ENCODE measurements at regions not wholly inside any gene's neighbourhood (a gene's known extent, or its start where the extent isn't known, plus 50 kb on each side); places are given as distances from the start of the nearest gene placed in this dataset.

DNA sequence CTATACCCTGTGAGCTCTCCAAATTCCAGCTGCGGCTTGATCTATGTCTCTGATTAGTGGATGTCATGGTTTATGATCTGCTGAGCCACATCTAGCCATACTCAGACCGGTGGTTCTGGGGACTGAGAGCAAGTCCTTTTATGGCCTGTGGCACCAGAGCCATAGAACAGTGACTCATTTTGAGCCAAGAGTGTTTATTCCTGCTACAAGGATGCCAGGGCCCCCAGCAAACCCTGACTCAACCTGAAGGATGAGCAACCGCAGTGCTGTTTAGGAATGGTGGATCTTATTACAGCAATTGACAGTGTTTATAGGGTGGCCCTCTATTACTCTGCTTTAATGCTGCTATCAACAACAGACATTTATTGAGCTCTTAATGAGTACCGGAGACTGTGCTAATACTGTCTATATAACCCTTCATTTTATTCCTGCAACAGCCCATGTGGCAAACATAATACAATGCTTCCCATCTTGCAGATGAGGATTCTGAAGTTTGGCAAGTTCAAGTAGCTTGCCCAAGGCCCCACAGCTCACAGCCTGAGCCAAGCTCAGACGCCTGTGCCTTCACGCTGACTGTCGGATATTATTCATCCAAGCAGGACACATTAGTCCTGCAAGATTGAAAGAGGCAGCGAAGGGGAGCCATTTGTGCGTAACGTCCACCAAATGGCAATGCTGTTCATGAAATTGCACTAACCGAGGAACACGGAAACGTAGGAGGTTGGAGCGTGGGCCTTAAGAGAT lies 273.6 kb upstream of the PWP1 start:
- intact Hi-C loops (cut with DNase I): no loop called here
- DNase-seq (ENCODE audit: missing footprints): no peak
- ATAC-seq: no peak

DNA sequence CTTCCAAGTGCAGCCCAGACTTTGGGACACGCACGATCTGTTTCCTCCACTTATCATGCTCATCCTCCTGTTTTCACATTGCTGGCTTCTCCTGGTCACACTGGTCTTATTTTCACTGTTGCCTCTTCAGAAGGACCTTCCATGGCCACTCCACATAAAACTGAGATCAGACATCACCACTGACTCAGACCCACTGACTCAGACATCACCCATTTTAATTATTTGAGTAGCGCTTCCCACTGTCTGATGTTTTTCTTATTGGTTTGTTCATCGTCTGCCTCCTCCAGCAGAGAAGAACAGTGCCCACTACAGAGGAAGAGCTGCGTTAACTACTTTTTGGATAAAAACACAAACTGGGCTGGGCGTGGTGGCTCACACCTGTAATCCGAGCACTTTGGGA lies 270.5 kb upstream of the PWP1 start:
- DNase-seq (ENCODE audit: missing footprints) (no peak), ATAC-seq (no peak)
- intact Hi-C loops (cut with DNase I): no loop called here

DNA sequence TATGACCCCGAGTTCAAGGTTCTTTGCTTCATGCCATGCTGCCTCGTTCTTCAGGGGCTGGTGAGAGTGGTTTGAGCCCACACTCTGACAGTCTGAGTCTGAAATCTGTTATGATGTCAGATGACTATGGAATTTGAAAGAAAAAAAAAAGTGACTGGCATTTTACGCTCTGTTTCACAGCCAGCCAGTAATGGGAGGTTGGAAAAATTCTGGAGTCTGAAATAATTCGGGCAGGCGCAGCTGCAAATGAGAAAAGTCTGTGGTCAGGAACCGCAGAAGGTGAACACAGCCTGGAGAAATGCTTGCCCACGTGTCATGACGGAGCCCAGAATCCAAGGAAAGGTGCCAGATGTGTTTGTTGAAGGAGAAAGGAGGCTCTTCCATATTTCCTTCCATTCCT lies 269.8 kb upstream of the PWP1 start:
- DNase-seq (ENCODE audit: missing footprints) (no peak), ATAC-seq (no peak)
- intact Hi-C loops (cut with DNase I): no loop called here

DNA sequence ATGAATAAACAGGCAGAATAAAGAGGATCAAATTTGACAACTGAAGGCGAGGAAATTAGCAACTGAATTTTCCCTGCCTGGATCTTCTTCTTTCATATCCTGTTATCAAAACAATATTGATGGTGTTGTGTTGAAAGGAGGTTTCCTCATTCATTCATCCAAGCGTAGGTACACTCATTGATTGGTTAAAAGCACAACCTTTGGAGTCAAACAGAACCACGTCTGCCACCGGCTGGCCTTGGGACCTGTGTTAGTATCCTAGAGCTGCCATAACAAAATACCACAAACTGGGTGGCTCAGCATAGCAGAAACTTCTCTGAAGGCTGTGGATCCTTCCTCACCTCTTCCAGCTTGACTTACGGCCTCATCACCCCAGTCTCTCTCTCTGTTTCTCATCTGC lies 268.6 kb upstream of the PWP1 start:
- intact Hi-C loops (cut with DNase I): no loop called here
- ATAC-seq (no peak), DNase-seq (ENCODE audit: missing footprints) (no peak)

DNA sequence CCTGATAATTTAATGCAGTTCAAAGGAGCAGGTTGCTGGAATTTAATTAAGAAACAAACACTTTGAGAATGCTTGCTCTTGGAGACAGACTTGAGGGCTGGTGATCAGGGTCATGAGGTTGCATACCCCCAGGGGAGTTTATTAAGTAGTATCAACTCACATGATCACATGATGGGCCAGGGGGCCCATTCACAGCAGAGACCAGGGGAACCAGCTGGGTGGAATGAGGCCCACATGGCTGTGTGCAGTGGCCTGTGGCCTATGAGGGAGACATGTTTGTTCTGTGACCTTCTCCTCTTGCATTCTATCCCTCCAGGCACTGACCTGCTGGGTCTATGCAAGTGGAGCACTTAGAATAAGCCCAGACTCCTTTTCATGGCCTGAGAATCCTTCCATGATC lies 266.6 kb upstream of the PWP1 start:
- intact Hi-C loops (cut with DNase I): no loop called here
- no peak for ATAC-seq
- DNase-seq (ENCODE audit: missing footprints): no peak

DNA sequence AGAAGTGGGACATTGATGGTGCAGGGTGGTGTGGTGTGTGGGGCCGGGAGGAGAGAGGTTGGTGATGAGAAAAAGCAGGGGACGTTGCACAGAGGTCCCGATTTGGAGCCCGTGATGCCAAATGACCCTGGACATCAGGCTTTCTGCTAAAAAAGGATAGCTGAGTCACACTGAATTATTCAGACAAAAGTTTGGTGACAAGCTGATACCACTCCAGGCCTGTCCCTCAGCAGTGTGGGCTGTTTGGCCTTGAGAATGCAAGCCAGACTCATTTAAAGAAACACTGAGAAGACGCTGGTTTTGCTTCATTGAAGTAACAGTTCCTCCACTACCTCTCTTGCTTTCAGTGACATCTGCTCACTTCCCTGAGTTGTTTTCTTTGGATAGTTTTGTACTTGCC lies 262.1 kb upstream of the PWP1 start:
- DNase-seq (ENCODE audit: missing footprints) (no peak), ATAC-seq (no peak)
- intact Hi-C loops (cut with DNase I): no loop called here

DNA sequence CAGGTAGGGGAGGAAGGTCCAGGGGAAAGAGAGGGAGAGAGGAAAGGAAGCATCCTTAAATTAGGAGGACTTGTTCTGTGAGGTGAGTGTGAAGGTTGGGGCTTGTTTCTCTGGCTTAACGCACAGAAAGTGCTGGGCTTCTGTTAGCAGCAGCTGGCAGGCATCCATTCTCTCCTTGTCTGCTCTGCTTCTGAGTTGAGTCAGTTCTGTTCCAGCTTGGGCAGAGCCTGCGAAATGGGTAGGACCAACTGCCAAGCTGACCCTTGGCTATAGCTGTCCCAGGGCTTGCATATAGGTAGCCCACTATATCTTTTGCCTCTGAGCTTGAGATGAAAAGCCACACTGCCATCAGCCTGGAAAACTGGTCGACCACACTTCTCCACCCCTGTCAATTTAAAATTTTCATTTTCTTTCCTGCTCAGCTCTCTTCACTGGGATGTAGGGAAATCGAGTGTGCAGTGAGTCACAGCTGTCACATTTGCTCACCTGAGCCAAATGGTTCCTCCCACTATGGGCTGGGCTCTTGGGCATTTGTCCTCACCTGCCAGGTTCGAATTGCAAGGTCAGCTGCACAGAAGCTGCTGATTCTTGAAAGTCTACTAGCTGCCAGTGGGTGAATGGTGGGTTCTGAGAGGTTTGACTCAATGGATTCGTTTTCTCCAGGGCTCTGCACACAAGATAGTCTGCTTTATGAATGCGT lies 256.4 kb upstream of the PWP1 start:
- no peak for ATAC-seq
- no peak for DNase-seq (ENCODE audit: missing footprints)
- intact Hi-C loops (cut with DNase I): no loop called here

DNA sequence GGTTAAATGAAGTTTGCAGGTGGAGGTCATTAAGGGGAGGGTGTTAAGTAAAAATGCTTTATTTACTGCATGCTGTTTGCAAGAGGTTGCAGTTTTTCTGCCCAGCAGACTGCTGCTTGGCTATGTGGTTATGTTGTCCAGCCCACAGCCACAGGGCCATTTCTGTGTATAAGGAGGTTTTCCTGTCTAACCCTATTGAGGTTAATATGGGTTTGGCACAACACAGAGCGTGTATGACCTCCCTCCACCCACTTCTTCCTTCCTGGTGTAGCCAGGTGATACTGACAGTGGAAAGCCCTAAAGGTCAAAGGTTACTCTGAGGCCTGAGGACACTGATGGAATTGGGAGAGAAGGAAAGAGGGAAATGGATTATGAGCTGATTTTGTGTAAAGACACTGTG lies 253.7 kb upstream of the PWP1 start:
- no peak for ATAC-seq
- no peak for DNase-seq (ENCODE audit: missing footprints)
- intact Hi-C loops (cut with DNase I): no loop called here

DNA sequence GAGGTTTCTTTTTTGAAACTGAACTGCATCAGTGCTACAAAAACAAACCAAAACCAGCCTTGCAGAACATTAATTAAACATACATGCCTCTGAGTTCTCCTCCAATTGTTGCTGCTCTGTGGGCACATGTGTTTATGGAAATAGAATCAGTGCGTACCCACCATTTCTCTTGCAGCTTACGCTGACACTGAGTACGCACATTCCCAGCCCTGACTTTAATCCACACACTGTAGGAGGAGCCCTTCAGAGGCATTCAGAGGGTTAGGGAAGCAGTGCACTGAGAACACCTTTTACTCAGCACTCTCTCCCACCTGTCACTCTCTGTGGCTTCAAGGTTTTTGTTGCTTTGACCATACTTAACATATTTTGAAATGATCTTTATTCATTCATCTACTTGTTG lies 250.5 kb upstream of the PWP1 start:
- ATAC-seq: no peak
- intact Hi-C loops (cut with DNase I): no loop called here
- DNase-seq (ENCODE audit: missing footprints): no peak

DNA sequence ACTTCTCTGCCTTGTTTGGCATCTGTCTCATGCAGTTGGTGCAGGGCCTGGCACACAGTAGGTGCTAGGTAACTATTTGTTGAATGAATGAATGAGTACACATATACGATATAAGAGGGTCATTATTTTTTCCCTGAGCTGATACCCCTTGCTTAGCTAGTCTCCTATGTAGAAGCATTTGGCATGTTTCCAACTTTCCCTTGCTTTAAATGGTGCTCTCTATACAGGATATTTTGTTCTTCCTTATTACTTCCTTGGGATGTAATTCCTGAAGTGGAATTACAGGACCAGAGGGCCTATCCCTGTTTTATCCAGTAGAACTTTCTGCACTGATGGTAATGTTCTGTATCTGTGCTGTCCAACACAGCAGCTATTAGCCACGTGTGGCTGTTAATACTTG lies 250.1 kb upstream of the PWP1 start:
- intact Hi-C loops (cut with DNase I): no loop called here
- no peak for ATAC-seq
- DNase-seq (ENCODE audit: missing footprints): no peak

DNA sequence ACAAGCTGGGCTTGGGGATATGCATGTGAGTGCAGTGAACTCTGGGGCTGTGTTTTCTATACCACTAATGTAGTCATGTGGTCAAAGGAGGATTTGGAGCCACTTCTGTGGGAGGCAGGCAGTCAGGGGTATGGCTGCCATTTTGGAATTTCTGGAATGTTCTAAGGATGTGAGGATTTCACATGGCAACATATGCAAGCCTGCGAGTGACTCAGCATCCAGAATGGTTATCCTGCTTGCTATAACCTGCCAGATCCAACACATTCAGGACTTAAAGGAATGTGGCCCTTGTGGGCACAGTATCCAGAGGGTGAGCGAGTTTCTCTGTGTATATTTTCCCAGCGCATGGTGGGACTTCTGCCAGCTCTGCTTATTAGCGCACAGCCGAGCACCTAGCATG lies 249.2 kb upstream of the PWP1 start:
- ATAC-seq (no peak), DNase-seq (ENCODE audit: missing footprints) (no peak)
- intact Hi-C loops (cut with DNase I): no loop called here

DNA sequence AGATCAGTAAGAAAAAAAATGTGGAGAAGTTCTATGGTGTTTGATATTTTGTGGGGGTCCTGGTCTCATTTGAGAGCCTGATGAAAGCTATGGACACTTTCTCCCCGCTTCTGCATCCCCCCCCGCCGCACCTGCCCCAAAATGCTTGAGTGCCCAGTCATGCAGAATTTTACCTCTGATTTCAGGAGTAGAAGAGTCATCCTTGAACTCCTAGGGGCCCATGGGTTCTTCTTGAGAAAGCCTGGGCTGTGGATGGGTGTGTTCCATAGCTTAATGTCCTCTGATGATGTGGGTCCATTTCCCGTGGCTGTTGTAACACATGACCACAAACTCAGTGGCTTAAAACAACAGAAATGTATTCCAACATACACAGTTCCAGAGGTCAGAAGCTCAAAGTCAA lies 248.8 kb upstream of the PWP1 start:
- DNase-seq (ENCODE audit: missing footprints) (no peak), ATAC-seq (no peak)
- intact Hi-C loops (cut with DNase I): no loop called here

DNA sequence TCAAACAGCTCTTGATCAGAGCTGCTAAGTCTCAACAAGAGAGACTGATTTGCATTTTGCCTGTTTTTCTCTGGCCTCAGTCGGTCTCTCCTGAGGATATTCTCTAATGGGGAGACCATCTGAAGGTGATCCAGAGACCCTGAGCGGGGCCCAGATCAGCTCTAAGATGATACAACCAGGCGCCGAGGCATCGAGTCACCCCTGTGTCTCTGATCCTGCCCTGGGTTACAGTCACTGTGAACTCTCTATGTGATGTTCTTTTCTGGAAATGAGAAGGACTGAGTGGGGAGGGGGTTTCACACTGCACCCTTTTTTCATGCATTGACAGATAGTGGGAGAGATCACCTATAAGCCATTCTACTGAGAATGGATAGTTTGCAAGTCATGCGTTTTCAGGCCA lies 247.6 kb upstream of the PWP1 start:
- DNase-seq (ENCODE audit: missing footprints) (no peak), ATAC-seq (no peak)
- intact Hi-C loops (cut with DNase I): no loop called here

DNA sequence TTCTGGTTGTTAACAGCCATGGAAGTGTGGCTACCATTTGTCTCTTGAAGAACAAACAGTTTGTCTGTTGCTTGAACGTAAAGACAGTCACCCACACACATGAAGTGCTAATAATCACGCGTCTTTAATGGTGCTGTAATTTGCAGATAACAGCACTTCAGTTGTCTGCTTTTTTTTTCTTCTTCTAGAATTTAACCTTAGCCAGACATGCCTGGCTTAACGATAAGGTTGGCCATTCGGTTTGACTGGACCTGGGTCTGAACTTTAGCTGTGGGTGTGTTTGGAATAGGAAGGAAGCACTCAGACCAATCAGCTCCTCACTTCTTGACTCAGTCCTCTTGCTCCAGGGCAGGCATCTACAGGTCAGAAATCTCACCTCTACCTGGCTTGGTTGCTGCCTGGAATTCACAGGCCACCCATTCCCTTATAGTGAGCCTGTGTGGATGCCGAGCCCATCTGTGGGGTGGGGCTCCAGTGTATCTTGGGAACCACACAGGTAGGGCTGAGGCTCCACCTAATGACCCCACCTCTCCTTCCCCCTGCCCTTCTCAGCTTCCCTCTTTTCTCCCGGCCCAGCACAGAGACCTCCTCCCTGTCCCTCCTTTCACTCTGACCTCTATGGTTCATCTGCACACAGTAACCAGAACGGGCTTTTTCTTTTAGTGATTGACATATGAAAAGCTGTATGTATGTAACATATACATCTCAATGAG lies 246.4 kb upstream of the PWP1 start:
- intact Hi-C loops (cut with DNase I): no loop called here
- DNase-seq (ENCODE audit: missing footprints): no peak
- no peak for ATAC-seq

DNA sequence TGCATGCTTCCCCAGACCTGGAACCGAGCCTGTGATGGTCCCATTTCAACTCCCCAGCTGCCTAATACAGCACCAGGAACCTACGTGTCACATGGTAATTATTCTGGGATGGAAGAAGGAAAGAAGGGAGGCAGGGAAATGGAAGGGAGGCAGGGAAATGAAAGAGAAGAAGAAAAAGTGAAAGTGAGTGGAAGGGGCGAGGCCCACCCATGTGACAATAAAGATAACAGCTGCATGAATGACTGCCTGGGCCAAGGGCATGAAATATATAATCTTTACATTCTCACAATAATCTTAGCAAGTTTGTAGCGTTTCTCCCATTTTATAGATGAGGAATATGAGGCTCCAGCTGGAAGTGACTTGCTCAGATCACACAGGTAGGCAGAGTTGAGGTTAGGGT lies 245.0 kb upstream of the PWP1 start:
- no peak for DNase-seq (ENCODE audit: missing footprints)
- intact Hi-C loops (cut with DNase I): no loop called here
- no peak for ATAC-seq

DNA sequence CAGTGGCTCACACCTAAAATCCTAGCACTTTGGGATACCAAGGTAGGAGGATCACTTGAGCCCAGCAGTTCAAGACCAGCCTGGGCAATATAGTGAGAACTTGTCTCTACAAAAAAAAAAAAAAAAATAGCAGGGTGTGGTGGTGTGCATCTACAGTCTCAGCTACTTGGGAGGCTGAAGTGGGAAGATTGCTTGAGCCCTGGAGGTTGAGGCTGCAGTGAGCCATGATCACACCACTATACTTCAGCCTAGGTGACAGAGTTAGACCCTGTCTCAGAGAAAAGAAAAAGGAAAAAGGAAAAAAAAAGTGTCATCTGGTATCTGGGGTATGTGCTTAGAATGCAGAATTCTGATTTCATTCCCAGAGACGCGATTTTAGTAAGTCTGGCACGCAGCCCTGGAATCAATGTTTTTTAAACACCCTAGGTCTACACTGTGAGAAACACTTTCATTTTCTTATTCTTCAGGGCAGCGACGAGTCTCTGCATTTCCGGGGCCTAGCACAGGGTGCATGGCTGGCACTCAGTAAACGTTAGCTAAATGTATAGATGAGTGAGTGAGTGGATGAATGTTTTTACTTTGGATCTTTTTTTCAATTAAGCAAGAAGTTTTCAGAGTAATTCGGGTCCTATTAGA lies 243.8 kb upstream of the PWP1 start:
- no peak for DNase-seq (ENCODE audit: missing footprints)
- no peak for ATAC-seq
- intact Hi-C loops (cut with DNase I): no loop called here

DNA sequence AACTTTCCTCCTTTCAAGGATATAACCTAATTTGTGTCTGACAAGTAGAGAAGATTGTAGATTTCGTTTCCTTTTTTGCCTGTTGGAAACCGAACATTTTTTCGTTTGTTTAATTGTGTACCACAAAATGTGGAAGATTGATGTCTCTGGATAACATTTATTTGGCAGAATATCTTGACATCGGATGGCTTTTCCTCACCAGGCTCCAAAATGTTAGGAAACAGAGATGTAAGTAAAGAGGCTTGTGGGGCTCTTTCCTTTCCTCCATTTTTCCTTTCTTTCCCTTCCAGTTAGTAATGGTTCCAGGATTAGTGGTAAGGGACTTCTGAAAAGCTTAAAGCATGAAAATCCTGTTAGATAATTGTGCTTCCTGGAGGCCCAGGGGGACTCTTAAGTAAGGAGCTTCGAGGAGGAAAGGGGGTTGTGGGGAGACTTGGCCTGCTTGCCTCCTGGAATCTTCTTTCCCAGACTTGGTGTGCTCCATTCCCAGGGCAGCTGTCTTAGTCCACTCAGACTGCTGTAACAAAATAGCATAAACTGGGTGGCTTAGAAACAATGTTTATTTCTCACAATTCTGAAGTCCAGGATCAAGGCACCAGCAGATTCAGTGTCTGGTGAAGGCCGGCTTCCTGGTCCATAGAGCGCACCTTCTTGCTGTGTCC lies 243.1 kb upstream of the PWP1 start:
- no peak for ATAC-seq
- DNase-seq (ENCODE audit: missing footprints): no peak
- intact Hi-C loops (cut with DNase I): no loop called here

DNA sequence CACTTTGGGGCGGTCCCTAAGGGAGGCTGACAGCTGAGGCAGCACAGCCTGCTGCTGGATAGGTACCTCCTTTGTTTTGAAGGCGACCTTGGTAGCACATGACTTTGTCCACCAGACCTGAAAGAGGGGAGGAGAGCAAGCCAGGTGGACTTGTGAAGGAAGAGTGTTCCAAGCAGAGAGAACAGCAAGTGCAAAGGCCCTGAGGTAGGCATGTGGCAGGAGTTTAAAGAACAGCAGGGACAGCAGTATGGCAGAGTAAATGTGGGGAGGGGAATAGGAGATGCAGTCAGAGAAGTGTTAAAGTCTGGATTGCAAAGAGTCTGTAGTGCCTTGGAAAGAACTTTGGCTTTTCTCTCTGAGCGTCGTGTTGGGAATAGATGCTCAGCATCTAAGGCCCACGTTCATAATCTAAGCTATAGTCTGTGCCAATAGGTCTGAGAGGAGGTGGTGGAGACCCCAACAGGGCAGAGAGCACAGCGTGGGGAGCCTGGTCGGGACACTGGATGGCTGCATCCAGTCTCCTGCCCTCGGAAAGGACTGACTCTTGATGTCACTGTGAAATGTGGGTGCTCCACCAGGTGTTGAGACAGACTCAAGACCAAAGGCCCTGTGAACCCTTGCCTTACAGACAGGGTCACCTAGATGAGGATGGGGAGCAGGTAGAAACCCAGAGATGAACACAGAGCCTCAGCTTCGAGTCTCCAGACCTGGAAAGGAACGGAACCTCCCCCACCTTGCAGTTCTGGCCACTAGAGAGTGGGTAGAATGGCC lies 242.1 kb upstream of the PWP1 start:
- intact Hi-C loops (cut with DNase I): no loop called here
- DNase-seq (ENCODE audit: missing footprints) (no peak), ATAC-seq (no peak)

DNA sequence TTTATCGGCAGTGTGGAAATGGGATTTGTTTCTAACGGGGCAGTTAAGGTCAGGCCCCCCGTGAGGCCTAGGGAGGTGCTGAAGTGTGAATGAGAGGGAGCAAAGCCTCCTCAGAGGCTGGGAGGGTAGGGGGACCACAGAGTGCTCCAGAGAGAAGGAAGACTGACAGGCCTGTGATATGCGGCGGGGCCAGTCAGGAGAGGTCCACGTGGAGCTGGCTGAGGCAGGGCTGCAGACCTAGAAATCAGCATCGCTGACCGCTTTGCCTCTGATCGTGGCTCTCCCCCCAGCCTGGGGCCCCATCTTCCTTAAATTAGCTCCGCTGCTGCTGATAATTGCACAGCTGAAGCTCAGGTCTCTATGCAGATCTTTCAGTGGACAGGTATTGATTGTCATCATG lies 240.8 kb upstream of the PWP1 start:
- ATAC-seq: no peak
- DNase-seq (ENCODE audit: missing footprints): no peak
- intact Hi-C loops (cut with DNase I): loop anchor here (5.0 kb wide), 1 partner anchor 163 kb away; no protein-coding TSS in a partner anchor
